NCI-H2029 treated with DMSO at 0.1 percent for 48 hours (cell line): ENCODE measurements at regions not wholly inside any gene's neighbourhood (a gene's known extent, or its start where the extent isn't known, plus 50 kb on each side); places are given as distances from the start of the nearest gene placed in this dataset.

Experiments used
- DNase-seq: peaks from one replicate; lab custom pipeline; 2025; lab: John Stamatoyannopoulos, UW

DNA sequence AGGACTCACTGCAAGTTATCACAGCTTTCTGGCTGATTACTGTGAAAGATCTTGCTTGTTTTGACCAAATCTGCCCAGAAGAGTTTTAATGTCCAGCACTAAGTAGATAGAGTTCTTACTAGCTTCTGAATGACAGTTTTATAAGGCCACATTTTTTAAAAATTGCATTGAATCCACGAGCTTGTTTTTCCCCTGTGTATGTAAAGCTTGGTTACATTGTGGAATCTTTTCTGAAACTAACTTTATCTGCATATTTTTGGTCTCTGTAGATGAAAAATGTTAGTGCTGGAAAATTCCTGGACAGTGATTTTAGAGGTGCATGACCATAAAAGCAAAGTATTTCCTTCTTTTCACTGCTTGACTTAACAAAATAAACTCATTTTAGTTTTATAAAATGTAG lies 650.3 kb upstream of the FAM241A start:
- DNase-seq = no peak

DNA sequence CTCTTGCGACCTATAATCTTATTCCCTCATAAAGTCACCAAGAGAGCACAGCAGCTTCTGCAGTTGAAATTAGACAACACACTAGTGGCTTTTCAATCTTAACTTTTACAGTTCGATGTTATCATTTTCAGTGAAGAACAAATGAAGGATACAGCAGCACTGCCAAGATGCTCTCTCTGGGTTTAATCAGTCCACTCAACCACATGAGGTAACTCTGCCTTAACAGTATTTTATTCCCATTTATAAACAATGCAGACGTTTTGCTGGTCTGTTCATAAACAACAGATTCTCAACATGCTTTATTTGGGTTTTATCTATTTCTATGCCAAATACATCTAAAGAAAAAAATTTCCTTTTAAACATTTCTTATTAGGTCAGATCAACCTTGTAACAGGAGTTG lies 646.0 kb upstream of the FAM241A start:
- no peak for DNase-seq

DNA sequence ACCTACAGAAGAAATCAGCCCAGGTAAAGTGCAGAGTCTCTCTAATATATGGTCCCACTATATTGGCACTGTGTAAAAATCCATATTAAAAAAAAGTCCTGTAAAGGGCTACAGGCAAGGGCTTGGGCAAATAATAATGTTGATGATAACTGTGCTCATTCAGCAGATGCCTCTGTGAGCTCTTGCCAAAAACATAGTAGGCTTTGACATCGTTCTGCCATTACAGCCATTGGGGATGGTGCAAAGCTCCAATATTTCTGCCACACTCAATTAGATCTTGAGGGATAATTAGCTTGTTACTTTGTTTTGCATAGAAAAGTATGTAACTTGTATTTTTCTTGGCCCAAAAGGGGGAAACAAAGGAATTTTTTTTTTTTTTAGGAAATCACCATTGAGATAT lies 645.5 kb upstream of the FAM241A start:
- DNase-seq = no peak

DNA sequence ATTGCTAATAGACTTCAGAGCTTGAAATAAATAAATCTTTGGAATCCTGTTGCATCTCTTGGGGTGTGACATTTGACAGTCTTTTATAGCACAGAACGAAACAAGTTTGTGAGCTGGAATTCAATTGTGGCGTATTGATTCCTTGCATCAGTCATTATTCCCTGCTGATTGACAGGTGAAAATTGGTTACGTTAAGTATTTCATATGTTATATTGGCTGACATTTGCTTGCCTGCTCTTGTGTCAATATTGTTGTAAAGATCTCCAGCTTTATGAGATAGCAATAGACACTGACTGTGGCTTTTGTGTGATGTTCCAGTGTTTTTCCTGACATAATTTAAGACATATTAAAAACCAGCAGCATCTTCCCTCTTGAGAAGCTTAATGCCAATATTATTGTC lies 644.4 kb upstream of the FAM241A start:
- no peak for DNase-seq

DNA sequence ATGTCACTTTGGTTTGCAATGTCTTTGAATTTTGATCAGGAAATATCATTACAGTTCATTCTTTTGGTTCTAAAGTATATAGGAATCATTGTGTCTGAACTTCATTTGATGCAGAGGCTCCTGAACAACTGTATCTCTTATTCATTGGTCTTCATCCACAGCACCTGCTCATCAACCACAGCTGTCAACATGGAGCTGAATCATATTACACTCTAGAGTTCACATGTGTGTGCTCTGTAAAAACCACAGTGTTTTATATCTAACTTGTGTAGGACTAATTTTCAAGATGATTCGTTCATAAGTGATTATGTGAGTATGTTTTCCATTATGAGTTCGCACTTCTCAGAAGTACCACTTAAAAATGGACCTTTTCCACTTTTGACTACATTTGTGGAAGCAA lies 643.3 kb upstream of the FAM241A start:
- DNase-seq = no peak

DNA sequence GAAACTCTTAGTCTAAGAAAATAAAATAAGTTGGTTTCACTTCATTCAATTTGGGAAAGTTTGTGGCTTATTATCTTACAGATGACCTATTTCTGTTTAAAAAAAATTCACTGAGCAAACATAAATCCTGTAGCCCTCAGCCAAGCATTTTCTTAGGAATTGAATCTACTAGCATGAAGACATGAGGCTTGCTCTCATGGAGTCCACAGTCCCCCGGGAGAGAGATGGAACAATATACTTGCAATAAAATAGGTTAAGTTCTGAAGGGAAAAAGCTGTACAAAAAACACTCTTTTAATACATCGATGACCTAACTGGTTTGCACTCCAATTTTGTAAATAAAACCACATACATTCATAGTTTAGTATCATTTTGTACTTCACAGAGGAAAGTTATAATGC lies 642.6 kb upstream of the FAM241A start:
- no peak for DNase-seq

DNA sequence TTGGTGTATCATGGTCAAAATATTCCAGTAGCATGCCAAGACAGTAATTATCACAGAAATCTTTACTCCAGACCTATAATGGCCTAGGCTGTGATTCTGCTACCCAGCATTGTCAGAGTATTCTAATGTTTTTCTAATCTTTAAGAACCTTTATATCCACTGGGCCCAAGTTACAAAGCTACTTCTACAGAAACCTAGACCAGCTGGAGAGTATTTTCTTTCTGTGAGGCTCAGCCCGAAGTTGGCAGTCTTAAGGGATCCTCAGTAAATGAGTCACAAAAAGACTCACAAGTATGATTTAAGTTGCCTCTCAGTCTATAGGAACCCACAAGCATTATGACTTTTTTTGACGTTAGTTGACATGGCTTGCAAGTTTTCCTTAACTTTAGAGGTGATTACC lies 638.5 kb upstream of the FAM241A start:
- no peak for DNase-seq

DNA sequence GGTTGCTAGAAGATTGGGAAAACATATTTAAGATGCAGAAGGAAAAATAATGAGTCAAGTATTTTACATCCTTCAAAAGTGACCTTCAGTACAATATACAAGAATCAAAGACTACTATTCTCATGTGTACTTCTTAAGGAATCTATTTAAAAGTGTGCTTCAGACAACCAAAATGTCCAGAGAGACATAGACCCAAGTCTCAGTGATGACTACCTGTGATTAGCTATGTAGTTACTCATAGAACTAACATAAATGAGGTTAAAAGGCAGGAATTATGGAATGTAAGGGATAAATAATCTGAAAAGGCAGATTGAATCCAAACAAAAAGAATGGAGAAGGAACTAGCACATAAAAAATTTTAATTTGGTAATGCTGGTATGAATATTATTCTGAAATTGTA lies 634.7 kb upstream of the FAM241A start:
- no peak for DNase-seq

DNA sequence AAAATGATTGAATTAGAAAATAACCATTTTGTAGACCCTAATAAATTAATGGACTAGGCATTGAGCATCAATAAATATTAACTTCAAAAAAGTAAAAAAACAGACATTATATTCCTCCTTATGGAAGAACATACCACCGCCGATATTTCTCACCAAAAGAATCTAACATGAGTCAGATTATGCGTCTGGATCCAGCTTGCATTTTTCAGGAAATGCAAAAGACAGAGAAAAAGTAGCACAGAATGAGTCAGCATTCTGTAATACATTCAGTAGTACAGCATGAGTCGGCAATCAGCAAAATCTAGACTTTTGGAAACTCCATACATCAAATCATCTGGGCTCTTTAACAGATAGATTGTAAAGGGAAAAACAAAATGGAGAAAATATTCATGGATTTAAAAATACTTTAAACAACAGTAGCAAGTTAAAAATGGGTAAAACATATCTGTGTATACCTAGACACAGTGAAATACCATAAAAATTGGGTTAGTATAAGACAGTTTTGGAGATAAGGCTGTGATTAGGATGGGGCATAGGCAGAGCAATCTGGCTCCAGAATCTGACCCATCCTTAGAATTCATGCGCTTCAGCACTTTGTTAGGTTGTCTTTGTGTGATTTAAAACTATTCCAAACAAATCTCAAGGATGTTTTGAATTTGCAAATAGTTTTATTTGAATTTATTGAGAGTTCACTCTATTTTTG lies 633.0 kb upstream of the FAM241A start:
- no peak for DNase-seq

DNA sequence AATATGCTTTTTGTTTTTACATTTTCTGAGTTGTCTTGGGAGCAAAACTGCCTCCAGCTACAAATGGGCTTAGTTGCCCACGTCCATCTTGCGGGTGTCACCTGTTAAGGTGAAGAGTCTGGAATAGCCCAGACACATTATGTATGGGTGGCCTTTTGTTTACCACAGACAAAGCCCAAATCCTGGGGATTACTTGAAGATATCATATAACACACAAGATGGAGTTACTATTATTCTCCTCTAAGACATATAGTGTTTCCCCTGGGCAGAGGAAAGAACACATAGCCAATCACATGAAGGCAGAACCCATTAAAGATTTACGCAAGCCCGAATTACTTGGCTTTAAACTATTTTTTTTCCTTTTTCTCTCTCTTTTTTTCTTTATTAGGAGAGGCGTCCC lies 625.6 kb upstream of the FAM241A start:
- no peak for DNase-seq

DNA sequence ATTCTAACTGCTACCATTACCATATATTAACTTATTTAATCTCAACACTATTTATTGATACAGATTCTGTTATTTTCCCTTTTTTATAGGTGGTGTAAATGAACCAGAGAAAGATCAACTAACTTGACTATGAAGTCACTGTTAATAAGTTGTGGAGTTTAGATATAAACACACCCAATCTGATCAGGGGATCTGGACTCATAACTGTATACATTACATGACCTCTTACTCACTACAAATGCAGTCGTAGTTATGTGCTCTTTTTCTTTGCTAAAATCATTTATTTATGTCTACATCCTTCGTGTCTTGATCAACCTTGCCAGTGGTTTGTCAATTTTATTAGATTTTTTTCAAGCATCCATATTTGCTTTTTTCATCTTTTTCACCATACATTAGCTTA lies 614.8 kb upstream of the FAM241A start:
- DNase-seq = no peak

DNA sequence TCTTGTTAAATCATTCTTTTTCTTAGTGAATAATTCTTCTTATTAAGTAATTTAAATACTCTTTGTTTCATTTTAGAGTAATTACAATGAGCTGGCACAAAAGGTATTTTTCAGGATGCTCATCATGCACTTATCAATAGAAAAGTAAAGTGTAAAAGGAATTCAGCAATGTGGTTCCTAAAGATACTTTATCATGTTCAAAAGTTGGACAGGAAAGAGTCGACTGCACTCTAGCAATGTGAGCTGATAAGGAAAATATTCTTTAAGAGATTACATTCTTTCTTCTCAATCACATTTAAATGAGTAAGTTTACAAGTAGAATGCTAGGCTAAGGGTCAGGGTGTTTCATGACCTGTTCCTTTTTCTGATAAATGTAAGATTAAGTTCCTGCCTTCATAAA lies 609.5 kb upstream of the FAM241A start:
- DNase-seq = no peak

DNA sequence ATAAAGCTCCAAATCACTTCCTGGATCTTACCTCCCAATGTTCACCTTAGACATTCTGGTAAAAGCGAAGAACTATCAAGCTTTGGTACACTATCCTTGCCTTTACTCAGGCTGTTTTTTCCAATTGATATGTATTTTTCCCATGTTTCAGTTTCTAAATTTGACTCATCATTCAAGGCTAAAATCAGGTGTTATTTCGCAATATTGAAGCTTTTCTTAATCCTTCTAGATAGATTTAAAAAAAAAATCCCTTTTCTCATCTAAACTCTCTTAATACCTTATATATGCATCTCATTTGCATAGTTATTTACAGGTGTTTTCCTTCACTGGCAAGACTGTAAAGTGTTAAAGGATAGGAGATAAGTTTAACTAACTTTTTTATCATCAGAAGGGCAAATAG lies 608.1 kb upstream of the FAM241A start:
- DNase-seq = no peak

DNA sequence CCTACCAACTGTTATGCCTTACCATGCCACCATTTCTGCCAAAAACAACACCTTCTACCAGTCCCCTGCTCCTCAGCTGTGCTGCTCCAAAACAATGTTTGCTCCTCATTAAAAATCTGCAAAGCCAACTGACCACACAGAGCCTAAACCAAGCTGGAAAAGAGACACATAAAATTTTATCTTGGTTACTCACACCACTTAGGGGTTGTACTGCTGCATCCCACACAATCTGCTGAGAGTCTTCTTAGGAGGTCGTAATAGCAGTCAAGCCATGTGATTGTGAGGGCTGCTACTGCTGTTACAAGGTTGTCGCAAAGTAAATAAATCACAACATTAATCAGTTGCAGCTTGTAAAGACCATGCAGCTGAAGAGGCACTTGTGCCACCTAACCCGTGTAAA lies 607.4 kb upstream of the FAM241A start:
- no peak for DNase-seq

DNA sequence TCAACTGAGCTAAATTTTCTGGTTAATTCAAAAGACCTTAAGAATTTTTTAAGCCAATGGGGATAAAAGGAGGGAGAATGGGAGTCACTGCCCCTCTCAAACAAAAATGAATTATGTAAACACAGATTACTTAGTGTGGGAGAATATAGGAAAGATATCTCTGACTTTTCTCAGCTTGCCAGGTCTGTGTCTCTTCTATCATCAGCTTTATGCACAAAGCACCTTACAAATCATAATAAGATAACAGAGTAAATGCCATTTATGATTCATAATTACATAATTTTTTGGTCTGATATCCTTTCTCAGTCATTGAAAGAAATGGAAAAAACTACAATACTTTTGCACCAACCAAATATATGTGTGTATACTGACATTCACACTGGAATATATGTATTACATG lies 604.6 kb upstream of the FAM241A start:
- DNase-seq = no peak

DNA sequence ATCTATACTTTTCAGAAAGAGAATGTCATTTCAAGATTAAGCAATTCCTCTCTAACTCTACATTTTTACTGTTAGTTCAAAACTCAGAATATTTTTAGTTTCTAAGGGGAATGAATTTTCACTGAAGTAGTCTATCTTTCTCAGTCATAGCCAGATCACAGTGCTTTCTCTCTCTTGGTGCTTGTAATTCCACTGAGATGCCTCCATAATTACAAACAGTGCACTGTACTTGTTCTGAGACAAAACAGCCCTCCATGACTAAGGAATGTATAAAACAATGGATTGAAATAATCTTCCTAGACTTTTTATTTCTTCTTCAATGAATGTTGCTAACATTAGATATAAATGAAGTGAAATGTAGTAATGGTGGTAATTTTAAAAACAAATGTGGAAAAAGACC lies 603.2 kb upstream of the FAM241A start:
- no peak for DNase-seq

DNA sequence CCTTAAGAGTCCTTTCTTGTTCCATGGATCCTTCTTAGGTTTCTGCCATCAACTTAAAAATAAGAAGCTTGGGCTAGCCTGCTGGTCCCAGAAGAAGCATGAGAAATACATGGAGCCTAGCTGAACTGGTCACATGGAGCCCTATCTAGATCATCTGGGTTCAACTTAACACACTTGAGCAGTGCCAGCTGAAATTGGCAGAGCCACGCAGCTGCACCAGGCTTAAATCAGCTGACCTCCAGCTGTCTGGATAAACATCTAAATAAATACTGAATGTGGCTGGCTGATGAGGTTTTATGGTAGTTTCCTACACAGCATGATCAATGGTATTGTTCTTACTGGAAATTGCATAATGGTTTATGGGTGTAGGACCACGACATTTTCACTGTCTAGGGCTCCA lies 598.4 kb upstream of the FAM241A start:
- DNase-seq = no peak

DNA sequence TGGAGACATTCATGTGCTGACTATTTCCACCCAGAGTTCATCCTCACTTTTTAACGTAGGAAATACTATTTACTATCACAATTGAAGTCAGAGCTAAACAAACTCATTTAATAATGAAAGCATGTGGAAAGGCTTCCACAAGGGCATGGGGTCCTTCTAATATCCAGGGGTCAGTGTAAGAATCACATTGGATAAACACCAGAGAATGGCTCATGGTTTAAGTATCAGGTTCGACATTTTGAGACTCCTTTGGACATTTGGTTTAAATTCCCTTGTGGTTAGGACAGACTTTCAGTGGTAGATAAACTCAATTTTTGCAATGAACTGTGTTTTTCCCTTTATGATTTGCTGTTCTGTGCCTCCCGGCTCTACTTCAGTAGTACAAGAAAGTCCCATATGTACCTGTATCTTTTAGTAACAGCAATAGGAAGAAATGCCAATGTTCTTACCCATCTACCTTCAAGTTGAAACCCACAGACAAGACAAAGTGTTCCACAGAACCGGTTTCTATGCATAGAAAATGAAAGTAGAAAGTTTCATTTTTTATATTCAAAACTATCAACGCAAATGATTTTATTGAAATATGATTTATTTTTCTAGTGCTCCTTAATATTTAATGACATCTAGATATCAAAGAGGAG lies 589.0 kb upstream of the FAM241A start:
- no peak for DNase-seq

DNA sequence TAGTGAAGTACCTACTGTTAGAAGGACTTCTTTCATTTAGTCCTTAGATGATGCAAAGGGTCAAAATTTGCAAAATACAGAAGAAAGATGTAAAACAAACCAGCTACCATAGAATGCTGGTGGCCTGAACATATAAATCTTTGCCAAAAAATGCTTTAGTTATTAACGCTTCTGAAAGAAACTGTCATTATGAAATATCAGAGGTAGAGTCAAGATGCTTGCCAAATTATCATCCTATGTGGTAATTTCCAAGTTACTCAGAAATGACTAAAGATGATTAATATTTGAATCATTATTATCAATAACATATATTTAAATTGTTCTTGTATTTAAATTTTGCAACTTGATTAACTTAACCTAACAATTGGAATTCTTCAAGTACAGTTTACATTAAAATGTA lies 588.4 kb upstream of the FAM241A start:
- DNase-seq = no peak

DNA sequence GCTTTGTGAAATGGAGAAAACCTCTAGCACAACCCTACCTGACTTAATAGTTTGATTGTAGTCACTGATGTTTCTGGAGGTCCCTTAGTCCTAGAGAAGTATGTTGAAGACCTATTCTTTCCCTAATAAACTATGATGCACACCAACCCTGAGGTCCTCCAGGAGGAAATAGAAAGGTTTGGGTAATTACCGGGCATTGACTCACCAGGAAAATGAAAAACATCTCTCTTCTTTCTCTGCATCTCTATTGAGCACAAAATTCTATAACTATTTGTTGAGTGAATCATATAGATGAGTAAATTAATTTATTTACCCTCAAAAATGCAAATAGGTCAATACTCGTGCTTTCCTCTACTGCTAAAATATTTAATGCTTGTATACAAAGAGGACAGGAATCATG lies 582.4 kb upstream of the FAM241A start:
- no peak for DNase-seq

DNA sequence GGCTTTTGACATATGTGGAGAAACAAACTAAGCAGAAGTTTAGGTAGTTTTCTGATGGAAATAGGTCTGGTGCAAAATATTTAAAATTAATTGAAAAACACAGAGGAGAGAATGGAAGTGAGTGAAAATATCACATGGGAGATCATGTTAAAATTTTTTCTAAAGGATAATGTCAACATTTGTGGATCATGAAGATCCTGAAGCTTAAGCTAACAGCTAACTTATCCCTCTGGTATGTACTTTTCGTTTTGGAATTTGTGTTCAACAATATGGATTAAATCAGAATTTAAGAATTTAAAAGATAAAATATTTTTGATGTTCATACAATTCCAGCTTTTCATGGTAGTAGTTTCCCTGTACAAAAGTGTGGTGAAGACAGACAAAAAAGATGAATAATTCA lies 572.8 kb upstream of the FAM241A start:
- no peak for DNase-seq

DNA sequence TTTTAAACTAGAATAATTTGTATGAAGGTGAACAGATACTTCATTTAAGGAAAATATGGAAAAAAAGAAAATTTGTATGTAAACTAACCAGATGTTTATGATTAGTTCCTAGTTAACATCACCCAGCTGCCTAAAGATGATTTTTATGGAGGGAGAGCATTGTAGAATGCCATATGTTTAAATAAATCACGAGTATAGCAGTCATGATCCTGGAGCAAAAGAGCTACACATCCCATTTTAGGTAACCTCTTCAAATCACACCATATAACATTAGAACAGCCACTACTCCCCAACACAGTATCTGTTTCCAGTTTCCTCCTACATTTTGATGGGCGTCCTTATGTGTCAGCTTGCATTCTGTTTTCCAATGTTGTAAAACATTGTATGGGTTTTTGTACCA lies 571.9 kb upstream of the FAM241A start:
- DNase-seq = no peak

DNA sequence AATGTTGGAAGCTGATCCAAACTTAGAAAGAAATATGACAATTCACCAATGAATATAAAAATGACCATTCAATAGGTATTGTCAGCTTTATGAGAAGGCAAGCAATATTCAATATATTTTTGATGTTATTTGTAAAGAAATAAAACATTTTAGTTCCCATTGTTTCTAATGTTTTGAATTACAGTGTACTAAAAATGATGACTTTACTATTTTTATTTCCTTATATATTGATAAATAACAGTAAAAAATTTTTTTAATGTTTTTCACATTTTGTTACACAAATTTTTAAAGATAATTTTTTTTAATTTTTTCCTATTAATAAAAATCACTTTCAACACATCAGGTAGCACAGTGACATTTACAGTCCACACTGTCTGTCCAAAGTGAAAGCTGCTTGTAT lies 565.5 kb upstream of the FAM241A start:
- DNase-seq = no peak

DNA sequence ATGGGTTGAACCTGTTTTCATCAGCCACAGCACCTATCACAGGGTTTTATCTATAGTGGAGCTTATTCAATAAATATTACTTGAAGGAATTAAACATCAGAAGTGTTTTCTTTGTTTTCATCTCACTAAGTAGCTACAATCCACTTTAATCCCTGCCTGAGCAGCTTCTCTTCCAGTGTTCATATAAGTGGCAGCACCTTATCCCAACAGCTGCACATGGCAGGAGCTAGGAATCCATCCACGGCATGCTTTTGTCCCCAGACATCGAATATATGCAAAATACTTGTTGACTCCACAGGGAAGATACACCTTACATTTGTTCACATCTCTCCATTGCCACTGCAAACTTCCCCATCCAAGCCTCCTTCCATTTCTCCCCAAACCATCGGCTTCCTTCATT lies 549.8 kb upstream of the FAM241A start:
- DNase-seq = no peak
